ENCODE measurements at regions not wholly inside any gene's neighbourhood (a gene's known extent, or its start where the extent isn't known, plus 50 kb on each side); places are given as distances from the start of the nearest gene placed in this dataset.

DNA sequence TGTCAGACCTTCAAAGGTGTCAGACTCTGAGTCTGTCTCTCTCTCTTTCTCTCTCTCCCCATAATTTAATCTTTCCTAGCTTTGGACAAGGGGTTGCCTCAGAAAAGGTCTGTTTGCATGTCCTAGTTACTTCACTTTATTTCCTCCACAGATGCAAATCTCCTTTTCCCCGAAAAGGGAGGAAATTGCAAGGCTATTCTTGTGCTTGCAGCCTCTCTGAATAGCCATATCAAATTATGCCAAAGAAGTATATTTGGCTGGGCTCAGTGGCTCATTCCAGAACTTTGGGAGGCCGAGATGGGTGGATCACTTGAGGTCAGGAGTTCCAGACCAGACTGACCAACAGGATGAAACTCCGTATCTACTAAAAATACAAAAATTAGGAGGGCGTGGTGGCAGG lies 145.6 kb upstream of the GATB start:
- BruUV-seq (replicated peaks): no TSS peak
- H3K27ac ChIP-seq (ENCODE audit: control insufficient read depth, insufficient read depth): no peak overlapping the region
- ChIA-PET SMC1A (ENCODE audit: uncharacterized antibody, unreplicated experiment) (no interaction called here), RAD21 (ENCODE audit: unreplicated experiment) (no interaction called here), CTCF (no interaction called here), POLR2A (interaction anchor here (0.6 kb wide), 1 partner anchor 9 kb away, joined by 5 read pairs; no protein-coding TSS in a partner anchor)
- intact Hi-C loops (cut with micrococcal nuclease; ENCODE audit: unreplicated experiment): loop anchor here (5.0 kb wide), 1 partner anchor 104 kb away; no protein-coding TSS in a partner anchor
- peaks cover 14% of the 10 kb centered on the region; the same call in 1 of the 2 replicates for H3K4me1 ChIP-seq (ENCODE audit: control insufficient read depth, insufficient read depth, low read length)
- TF ChIP-seq CHD2 (IDR thresholded peaks at IDR 0.05; ENCODE audit: borderline replicate concordance, low read depth, low read length): no peak
- TF ChIP-seq, protein P1, sequence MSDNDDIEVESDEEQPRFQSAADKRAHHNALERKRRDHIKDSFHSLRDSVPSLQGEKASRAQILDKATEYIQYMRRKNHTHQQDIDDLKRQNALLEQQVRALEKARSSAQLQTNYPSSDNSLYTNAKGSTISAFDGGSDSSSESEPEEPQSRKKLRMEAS (IDR thresholded peaks at IDR 0.05; ENCODE audit: low read depth, low read length): no peak
- no peak for TF ChIP-seq IRF4 (IDR thresholded peaks at IDR 0.05; ENCODE audit: low read depth, low read length)
- TF ChIP-seq EP300 (IDR thresholded peaks at IDR 0.05; ENCODE audit: borderline replicate concordance in 1 of 2, control insufficient read depth in 1 of 2, low read depth in 2 of 2, low read length in 2 of 2): no peak
- no peak for TF ChIP-seq STAT1 (conservative IDR thresholded peaks at IDR 0.05)
- in situ Hi-C loops (cut with MboI): no loop called here
- H3K36me3 ChIP-seq (ENCODE audit: control insufficient read depth in 2 of 2, insufficient read depth in 2 of 2, low read length in 1 of 2): no peaks in the 10 kb centered on the region
- H3K79me2 ChIP-seq (ENCODE audit: control insufficient read depth, insufficient read depth, low read length): no peaks in the 10 kb centered on the region
- H3K4me3 ChIP-seq: no peak overlapping the region
- ATAC-seq: no peak
- no peak for FAIRE-seq
- no peak overlapping the region for H3K9ac ChIP-seq (ENCODE audit: control insufficient read depth, insufficient read depth, low read length)
- H2AFZ ChIP-seq (ENCODE audit: control insufficient read depth, low read depth, low read length): no peak overlapping the region
- DNase-seq (ENCODE audit: low read depth, low spot score): no peak
- no peak overlapping the region for H3K4me2 ChIP-seq (ENCODE audit: control insufficient read depth, insufficient read depth)
- peaks cover 2% of the 10 kb centered on the region; the same call in 2 of the 3 replicates for H3K9me3 ChIP-seq (replicated peaks; ENCODE audit: control insufficient read depth, insufficient read depth, low read length)
- 52% methylated on average over 4 of the region's 4 CpGs for WGBS (ENCODE audit: insufficient coverage, insufficient replicate concordance, low lambda C conversion rate, missing lambda C conversion rate)
- H4K20me1 ChIP-seq (ENCODE audit: control insufficient read depth, insufficient read depth): no peaks in the 10 kb centered on the region
- no peaks in the 10 kb centered on the region for H3K27me3 ChIP-seq (replicated peaks in 1 of 2; ENCODE audit: control insufficient read depth in 2 of 2, insufficient read depth in 2 of 2, low read length in 1 of 2)

DNA sequence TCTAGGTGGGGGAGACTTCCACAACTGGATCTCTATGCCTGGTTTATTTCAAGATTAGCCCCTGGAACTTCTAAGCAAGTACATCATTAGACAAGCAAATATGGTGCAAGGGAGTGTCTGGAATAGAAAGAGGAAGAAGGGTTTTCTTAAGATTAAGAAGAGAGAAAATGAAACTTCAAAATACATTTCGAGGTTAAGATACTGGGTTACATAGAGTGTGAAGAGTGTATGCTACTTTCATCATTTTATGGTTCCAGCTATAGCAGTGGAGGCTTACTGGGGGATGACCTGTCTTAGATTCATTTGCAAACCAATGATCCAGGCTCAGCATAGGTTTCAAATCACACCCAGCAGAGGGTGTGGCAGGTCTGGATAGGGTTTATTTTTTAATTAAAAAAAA lies 144.4 kb upstream of the GATB start:
- 0% methylated on average over 1 of the region's 1 CpG for WGBS (ENCODE audit: insufficient coverage, insufficient replicate concordance, low lambda C conversion rate, missing lambda C conversion rate)
- ChIA-PET CTCF (interaction anchor here (1.4 to 1.5 kb wide), 2 partner anchors 15 to 105 kb away, joined by 4 read pairs; no protein-coding TSS in a partner anchor), RAD21 (ENCODE audit: unreplicated experiment) (interaction anchor here (2.0 kb wide), 1 partner anchor 18 kb away, joined by 8 read pairs; no protein-coding TSS in a partner anchor), SMC1A (ENCODE audit: uncharacterized antibody, unreplicated experiment) (interaction anchor here (0.8 kb wide), 1 partner anchor 373 kb away, joined by 3 read pairs; no protein-coding TSS in a partner anchor), POLR2A (no interaction called here)
- H3K79me2 ChIP-seq (ENCODE audit: control insufficient read depth, insufficient read depth, low read length): no peaks in the 10 kb centered on the region
- peaks cover 2% of the 10 kb centered on the region; the same call in 2 of the 3 replicates for H3K9me3 ChIP-seq (replicated peaks; ENCODE audit: control insufficient read depth, insufficient read depth, low read length)
- in situ Hi-C loops (cut with MboI): no loop called here
- H3K4me2 ChIP-seq (ENCODE audit: control insufficient read depth, insufficient read depth): peak overlapping the region; percentile 35; the same call in 1 of the 2 replicates
- H3K9ac ChIP-seq (ENCODE audit: control insufficient read depth, insufficient read depth, low read length): no peak overlapping the region
- H3K36me3 ChIP-seq (ENCODE audit: control insufficient read depth in 2 of 2, insufficient read depth in 2 of 2, low read length in 1 of 2): no peaks in the 10 kb centered on the region
- DNase-seq (ENCODE audit: low read depth, low spot score) (peak; percentile 33), ATAC-seq (peak; percentile 96), FAIRE-seq (no peak)
- intact Hi-C loops (cut with micrococcal nuclease; ENCODE audit: unreplicated experiment): loop anchor here (5.0 kb wide), 1 partner anchor 103 kb away; no protein-coding TSS in a partner anchor
- no TSS peak for BruUV-seq (replicated peaks)
- H2AFZ ChIP-seq (ENCODE audit: control insufficient read depth, low read depth, low read length): no peak overlapping the region
- H3K27me3 ChIP-seq (replicated peaks in 1 of 2; ENCODE audit: control insufficient read depth in 2 of 2, insufficient read depth in 2 of 2, low read length in 1 of 2): no peaks in the 10 kb centered on the region
- TF ChIP-seq ZNF24 (IDR thresholded peaks at IDR 0.05) (peak; percentile 51; the same call in 1 of the 2 replicates), NR2F1 (conservative IDR thresholded peaks at IDR 0.05) (0 out of 2 replicates have a peak, but pooled peaks have one; percentile 54), SPI1 (IDR thresholded peaks at IDR 0.05; ENCODE audit: borderline replicate concordance, insufficient read depth, low read depth, low read length) (peak; percentile 35; the same call in 1 of the 2 replicates)
- TF ChIP-seq, protein P2, sequence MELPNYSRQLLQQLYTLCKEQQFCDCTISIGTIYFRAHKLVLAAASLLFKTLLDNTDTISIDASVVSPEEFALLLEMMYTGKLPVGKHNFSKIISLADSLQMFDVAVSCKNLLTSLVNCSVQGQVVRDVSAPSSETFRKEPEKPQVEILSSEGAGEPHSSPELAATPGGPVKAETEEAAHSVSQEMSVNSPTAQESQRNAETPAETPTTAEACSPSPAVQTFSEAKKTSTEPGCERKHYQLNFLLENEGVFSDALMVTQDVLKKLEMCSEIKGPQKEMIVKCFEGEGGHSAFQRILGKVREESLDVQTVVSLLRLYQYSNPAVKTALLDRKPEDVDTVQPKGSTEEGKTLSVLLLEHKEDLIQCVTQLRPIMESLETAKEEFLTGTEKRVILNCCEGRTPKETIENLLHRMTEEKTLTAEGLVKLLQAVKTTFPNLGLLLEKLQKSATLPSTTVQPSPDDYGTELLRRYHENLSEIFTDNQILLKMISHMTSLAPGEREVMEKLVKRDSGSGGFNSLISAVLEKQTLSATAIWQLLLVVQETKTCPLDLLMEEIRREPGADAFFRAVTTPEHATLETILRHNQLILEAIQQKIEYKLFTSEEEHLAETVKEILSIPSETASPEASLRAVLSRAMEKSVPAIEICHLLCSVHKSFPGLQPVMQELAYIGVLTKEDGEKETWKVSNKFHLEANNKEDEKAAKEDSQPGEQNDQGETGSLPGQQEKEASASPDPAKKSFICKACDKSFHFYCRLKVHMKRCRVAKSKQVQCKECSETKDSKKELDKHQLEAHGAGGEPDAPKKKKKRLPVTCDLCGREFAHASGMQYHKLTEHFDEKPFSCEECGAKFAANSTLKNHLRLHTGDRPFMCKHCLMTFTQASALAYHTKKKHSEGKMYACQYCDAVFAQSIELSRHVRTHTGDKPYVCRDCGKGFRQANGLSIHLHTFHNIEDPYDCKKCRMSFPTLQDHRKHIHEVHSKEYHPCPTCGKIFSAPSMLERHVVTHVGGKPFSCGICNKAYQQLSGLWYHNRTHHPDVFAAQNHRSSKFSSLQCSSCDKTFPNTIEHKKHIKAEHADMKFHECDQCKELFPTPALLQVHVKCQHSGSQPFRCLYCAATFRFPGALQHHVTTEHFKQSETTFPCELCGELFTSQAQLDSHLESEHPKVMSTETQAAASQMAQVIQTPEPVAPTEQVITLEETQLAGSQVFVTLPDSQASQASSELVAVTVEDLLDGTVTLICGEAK (IDR thresholded peaks at IDR 0.05; ENCODE audit: borderline replicate concordance): no peak
- no peak overlapping the region for H3K4me3 ChIP-seq
- no peaks in the 10 kb centered on the region for H4K20me1 ChIP-seq (ENCODE audit: control insufficient read depth, insufficient read depth)
- no peak overlapping the region for H3K27ac ChIP-seq (ENCODE audit: control insufficient read depth, insufficient read depth)
- H3K4me1 ChIP-seq (ENCODE audit: control insufficient read depth, insufficient read depth, low read length): peaks cover 14% of the 10 kb centered on the region; the same call in 1 of the 2 replicates

All from GM12878 (cell line).